H1 (cell line): ENCODE measurements at regions not wholly inside any gene's neighbourhood (a gene's known extent, or its start where the extent isn't known, plus 50 kb on each side); places are given as distances from the start of the nearest gene placed in this dataset.

Source experiments
- CTCF ChIA-PET: fragments of 300-600 bp; sonication (Branson Sonifier 250); formaldehyde crosslinking; loops from one replicate; lab custom pipeline; 2021; ENCODE audit not compliant: partially characterized antibody; lab: Charles Lee
- POLR2A ChIA-PET: fragments of 300-600 bp; sonication (Branson Sonifier 250); formaldehyde crosslinking; loops from one replicate; lab custom pipeline; 2021; ENCODE audit warnings: inconsistent platforms; ENCODE audit not compliant: partially characterized antibody; lab: Charles Lee
- DNase-seq, 2 experiments: peaks; one replicate each; pipeline versions ENCODE4 v3.0.0 to v3.0.0-alpha.2; 2010 to 2022; ENCODE audit warnings: low spot score in 2 of 2, low read depth in 1 of 2, mixed read lengths in 1 of 2
- FAIRE-seq: peaks from 2 replicates; lab custom pipeline; 2011; peaks lifted over from hg19 to GRCh38; lab: Jason Lieb, UNC
- H2AFZ ChIP-seq: 2 replicates; pipeline ENCODE4 v1.8.1; 2012; ENCODE audit warnings: low read length, inconsistent platforms
- H2AK5ac ChIP-seq: 2 replicates; pipeline ENCODE4 v1.6.1; 2013; ENCODE audit warnings: low read depth, low read length
- H2BK120ac ChIP-seq: replicated peaks from 2 replicates; pipeline ENCODE3; 2013; ENCODE audit warnings: low read depth, low read length, inconsistent platforms
- H2BK12ac ChIP-seq: 2 replicates; pipeline ENCODE4 v1.6.1; 2013; ENCODE audit warnings: low read depth, low read length
- H2BK15ac ChIP-seq: 2 replicates; pipeline ENCODE4 v1.6.1; 2013; ENCODE audit warnings: low read length
- H2BK20ac ChIP-seq: 2 replicates; pipeline ENCODE4 v1.6.1; 2013; ENCODE audit warnings: low read length
- H2BK5ac ChIP-seq: 2 replicates; pipeline ENCODE4 v1.6.1; 2013; ENCODE audit warnings: low read depth, low read length
- H3K14ac ChIP-seq: 2 replicates; pipeline ENCODE4 v1.6.1; 2013; ENCODE audit warnings: inconsistent platforms; ENCODE audit not compliant: insufficient read length
- H3K18ac ChIP-seq: 2 replicates; pipeline ENCODE4 v1.6.1; 2013; ENCODE audit warnings: low read length; ENCODE audit errors: extremely low read depth
- H3K23ac ChIP-seq: 2 replicates; pipeline ENCODE4 v1.6.1; 2013; ENCODE audit warnings: inconsistent platforms; ENCODE audit not compliant: insufficient read length
- H3K23me2 ChIP-seq: 2 replicates; pipeline ENCODE4 v1.6.1; 2013; ENCODE audit warnings: low read depth, low read length
- H3K27ac ChIP-seq: 2 replicates; pipeline ENCODE4 v1.6.1; 2011; ENCODE audit warnings: low read depth, low read length, inconsistent platforms
- H3K27me3 ChIP-seq, 4 experiments: replicated peaks in 1 of 4; 1 replicate in 1 of 4; 2 replicates in 3 of 4; pipeline versions ENCODE4 v1.6.1 to v1.8.1; 2011 to 2013; ENCODE audit warnings: low read length in 3 of 4, mild to moderate bottlenecking in 3 of 4, inconsistent platforms in 2 of 4, mixed read lengths in 2 of 4, moderate library complexity in 1 of 4; ENCODE audit not compliant: control insufficient read depth in 3 of 4, insufficient read depth in 3 of 4; ENCODE audit errors: extremely low read depth in 1 of 4
- H3K36me3 ChIP-seq, 4 experiments: 2 replicates each; pipeline versions ENCODE4 v1.6.1 to v1.8.1; 2011 to 2013; ENCODE audit warnings: mild to moderate bottlenecking in 4 of 4, low read length in 3 of 4, moderate library complexity in 2 of 4, control low read depth in 1 of 4, inconsistent platforms in 1 of 4; ENCODE audit not compliant: insufficient read depth in 4 of 4, control insufficient read depth in 2 of 4
- H3K4ac ChIP-seq: replicated peaks from 2 replicates; pipeline ENCODE3; 2013; ENCODE audit warnings: low read length, low read depth, mixed read lengths, inconsistent platforms; ENCODE audit not compliant: insufficient read length
- H3K4me1 ChIP-seq, 4 experiments: replicated peaks in 1 of 4; 1 replicate in 1 of 4; 2 replicates in 3 of 4; pipeline versions ENCODE4 v1.6.1 to v1.8.1; 2011 to 2013; ENCODE audit warnings: low read length in 3 of 4, inconsistent platforms in 2 of 4, mixed read lengths in 1 of 4; ENCODE audit not compliant: insufficient read depth in 4 of 4, control insufficient read depth in 3 of 4
- H3K4me2 ChIP-seq, 2 experiments: 2 replicates each; pipeline versions ENCODE4 v1.6.1 to v1.8.1; 2011 to 2013; ENCODE audit warnings: low read depth in 2 of 2, low read length in 2 of 2, control low read depth in 1 of 2, inconsistent platforms in 1 of 2, mild to moderate bottlenecking in 1 of 2; ENCODE audit not compliant: insufficient read depth in 1 of 2
- H3K4me3 ChIP-seq, 4 experiments: fragments of 200-600, 300-600 bp in 1 of 4; sonication (generic), shearing (Covaris generic), sonication (Bioruptor Twin) in 1 of 4; 2 replicates each; pipeline versions ENCODE4 v1.5.1 to v1.8.1; 2011 to 2016; ENCODE audit warnings: low read length in 4 of 4, low read depth in 3 of 4, control low read depth in 2 of 4, inconsistent platforms in 2 of 4, mild to moderate bottlenecking in 2 of 4, mixed read lengths in 1 of 4, moderate library complexity in 1 of 4; ENCODE audit not compliant: insufficient read depth in 2 of 4; ENCODE audit errors: extremely low read depth in 1 of 4
- H3K56ac ChIP-seq: replicated peaks from 2 replicates; pipeline ENCODE3; 2013; ENCODE audit warnings: low read depth, mild to moderate bottlenecking, mixed read lengths, low read length, inconsistent platforms; ENCODE audit not compliant: insufficient read length
- H3K79me1 ChIP-seq: 2 replicates; pipeline ENCODE4 v1.6.1; 2013; ENCODE audit warnings: low read depth, low read length, control low read depth
- H3K79me2 ChIP-seq, 2 experiments: 2 replicates each; pipeline versions ENCODE4 v1.6.1 to v1.8.1; 2012 to 2013; ENCODE audit warnings: low read length in 2 of 2, mild to moderate bottlenecking in 2 of 2, inconsistent platforms in 1 of 2; ENCODE audit not compliant: insufficient read depth in 2 of 2, control insufficient read depth in 1 of 2
- H3K9ac ChIP-seq, 4 experiments: replicated peaks in 1 of 4; 1 replicate in 1 of 4; 2 replicates in 3 of 4; pipeline versions ENCODE4 v1.6.1 to v1.8.1; 2011 to 2013; ENCODE audit warnings: low read depth in 3 of 4, low read length in 3 of 4, control low read depth in 2 of 4, mild to moderate bottlenecking in 2 of 4, moderate library complexity in 2 of 4, inconsistent platforms in 1 of 4; ENCODE audit errors: extremely low read depth in 1 of 4
- H3K9me3 ChIP-seq, 2 experiments: 2 replicates each; pipeline versions ENCODE4 v1.6.1 to v1.8.1; 2012 to 2013; ENCODE audit warnings: mild to moderate bottlenecking in 2 of 2, moderate library complexity in 2 of 2, control low read depth in 1 of 2, inconsistent platforms in 1 of 2, low read depth in 1 of 2, low read length in 1 of 2, mixed read lengths in 1 of 2; ENCODE audit not compliant: insufficient read depth in 2 of 2
- H4K20me1 ChIP-seq, 2 experiments: replicated peaks in 1 of 2; 2 replicates each; pipeline versions ENCODE3 to v1.8.1; 2011 to 2013; ENCODE audit warnings: inconsistent platforms in 2 of 2, low read length in 2 of 2, mild to moderate bottlenecking in 1 of 2; ENCODE audit not compliant: insufficient read depth in 2 of 2, control insufficient read depth in 1 of 2
- H4K5ac ChIP-seq: 2 replicates; pipeline ENCODE4 v1.6.1; 2013; ENCODE audit warnings: low read length, low read depth, mixed read lengths, inconsistent platforms; ENCODE audit not compliant: insufficient read length
- H4K8ac ChIP-seq: 2 replicates; pipeline ENCODE4 v1.8.0; 2013; ENCODE audit warnings: mild to moderate bottlenecking, moderate library complexity, low read length, inconsistent platforms; ENCODE audit not compliant: insufficient read depth; ENCODE audit errors: extremely low read depth
- H4K91ac ChIP-seq: replicated peaks from 2 replicates; pipeline ENCODE3; 2013; ENCODE audit warnings: low read length, mixed read lengths, inconsistent platforms; ENCODE audit not compliant: insufficient read length
- CBX8 ChIP-seq: fragments of 300-800, 300-1000 bp; sonication (generic); IDR thresholded peaks from 2 replicates; pipeline ENCODE4 v1.7.1; 2016; ENCODE audit warnings: low read depth, low read length, borderline replicate concordance
- CTBP2 ChIP-seq: IDR thresholded peaks from 2 replicates; pipeline ENCODE4 v1.7.0; 2011; ENCODE audit warnings: borderline replicate concordance, mild to moderate bottlenecking, moderate library complexity, mixed read lengths, low read length; ENCODE audit not compliant: insufficient read depth, insufficient read length
- GABPA ChIP-seq: IDR thresholded peaks from 2 replicates; pipeline ENCODE4 v1.6.1; 2011; ENCODE audit warnings: mild to moderate bottlenecking, low read length, moderate library complexity, borderline replicate concordance; ENCODE audit not compliant: insufficient read depth
- HDAC2 ChIP-seq, 2 experiments: fragments of 300-600 bp in 1 of 2; sonication (generic) in 1 of 2; IDR thresholded peaks; 2 replicates each; pipeline ENCODE4 v1.6.1; 2011 to 2012; ENCODE audit warnings: low read depth in 2 of 2, low read length in 2 of 2, mild to moderate bottlenecking in 2 of 2, moderate library complexity in 2 of 2, borderline replicate concordance in 1 of 2, inconsistent platforms in 1 of 2
- JUN ChIP-seq: IDR thresholded peaks from 2 replicates; pipeline ENCODE4 v1.6.1; 2011; ENCODE audit warnings: low read depth, mild to moderate bottlenecking, improper control_type of control experiment, low read length
- JUND ChIP-seq: IDR thresholded peaks from 2 replicates; pipeline ENCODE4 v1.6.1; 2011; ENCODE audit warnings: mild to moderate bottlenecking, improper control_type of control experiment, low read length
- NRF1 ChIP-seq: IDR thresholded peaks from 2 replicates; pipeline ENCODE4 v1.6.1; 2011; ENCODE audit warnings: mild to moderate bottlenecking, low read depth, low read length, improper control_type of control experiment
- RNF2 ChIP-seq: fragments of 200-900, 300-1000 bp; sonication (generic); IDR thresholded peaks from 2 replicates; pipeline ENCODE4 v1.7.1; 2016; ENCODE audit warnings: borderline replicate concordance, low read depth, mild to moderate bottlenecking, antibody characterized with exemption, low read length; ENCODE audit not compliant: poor library complexity, severe bottlenecking; ENCODE audit errors: missing control alignments
- SUZ12 ChIP-seq: fragments of 200-600 bp; sonication (generic); IDR thresholded peaks from 2 replicates; pipeline ENCODE4 v1.6.1; 2012; ENCODE audit warnings: mild to moderate bottlenecking, inconsistent platforms, low read length, moderate library complexity, mixed read lengths
- TEAD4 ChIP-seq: IDR thresholded peaks from 2 replicates; pipeline ENCODE4 v1.6.1; 2012; ENCODE audit warnings: low read depth, low read length, inconsistent platforms, mixed read lengths
- WGBS, 2 experiments: shearing (Covaris generic) in 1 of 2; methylation state at CpG; one replicate each; pipeline versions ENCODE4 v1.1.6 to v1.1.7; 2013 to 2015; ENCODE audit warnings: low lambda C conversion rate in 2 of 2, mixed read lengths in 2 of 2, inconsistent platforms in 1 of 2, low coverage in 1 of 2, missing lambda C conversion rate in 1 of 2; ENCODE audit not compliant: insufficient replicate concordance in 2 of 2, insufficient coverage in 1 of 2, insufficient read length in 1 of 2; ENCODE audit errors: extremely low coverage in 1 of 2, missing lambda C conversion rate in 1 of 2; 5-methylcytosine and 5-hydroxymethylcytosine counted together
- TF ChIP-seq, protein P1 (sequence below): IDR thresholded peaks from 2 replicates; pipeline ENCODE4 v1.6.1; 2011; ENCODE audit warnings: low read depth, mild to moderate bottlenecking, low read length; ENCODE audit not compliant: insufficient read depth
- TF ChIP-seq, protein P2 (sequence below): IDR thresholded peaks from 2 replicates; pipeline ENCODE4 v1.6.1; 2011; ENCODE audit warnings: low read length, improper control_type of control experiment

DNA sequence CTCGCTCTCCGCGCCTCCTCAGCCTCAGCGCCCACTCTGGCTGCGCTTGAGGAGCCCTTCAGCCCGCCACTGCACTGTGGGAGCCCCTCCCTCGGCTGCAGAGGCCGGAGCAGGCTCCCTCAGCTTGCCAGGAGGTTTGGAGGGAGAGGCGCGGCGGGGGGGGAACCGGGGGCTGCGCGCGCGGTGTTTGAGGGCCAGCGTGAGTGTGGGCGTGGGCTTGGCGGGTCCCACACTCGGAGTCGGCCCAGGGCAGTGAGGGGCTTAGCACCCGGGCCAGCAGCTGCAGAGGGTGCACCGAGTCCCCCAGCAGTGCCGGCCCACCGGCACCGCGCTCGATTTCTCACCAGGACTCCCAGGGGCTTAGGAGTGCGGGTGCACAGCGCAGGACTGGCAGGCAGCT, 1220.9 kb downstream of the PCDH9 start:
- Histone ChIP-seq H2BK15ac (no peak overlapping the region), H3K79me2 (no peaks in the 10 kb centered on the region), H4K20me1 (no peaks in the 10 kb centered on the region), H2AFZ (no peak overlapping the region), H4K5ac (no peak overlapping the region), H3K79me1 (no peaks in the 10 kb centered on the region), H3K18ac (no peak overlapping the region), H2BK20ac (no peak overlapping the region), H3K4ac (no peak overlapping the region), H3K4me1 (no peaks in the 10 kb centered on the region), H3K14ac (no peak overlapping the region), H3K56ac (no peak overlapping the region), H3K27ac (no peak overlapping the region), H3K27me3 (no peaks in the 10 kb centered on the region), H3K9ac (no peak overlapping the region), H4K8ac (no peak overlapping the region), H2AK5ac (no peak overlapping the region), H2BK12ac (no peak overlapping the region), H3K9me3 (peaks cover 0 to 5% of the 10 kb centered on the region in 2 experiments; a peak in 1 of 4 replicates), H3K4me2 (no peak overlapping the region), H3K4me3 (no peak overlapping the region), H3K23me2 (no peaks in the 10 kb centered on the region), H4K91ac (no peak overlapping the region), H3K36me3 (no peaks in the 10 kb centered on the region), H3K23ac (no peak overlapping the region), H2BK120ac (no peak overlapping the region), H2BK5ac (no peak overlapping the region)
- TF ChIP-seq TEAD4 (no peak), JUN (no peak), GABPA (no peak), SUZ12 (no peak), JUND (no peak), CTBP2 (no peak), CBX8 (no peak), NRF1 (no peak), HDAC2 (IDR thresholded peaks at IDR 0.05; ENCODE audit: borderline replicate concordance in 1 of 2, low read depth in 2 of 2, low read length in 2 of 2) (no peak), RNF2 (no peak)
- TF ChIP-seq, protein P1, sequence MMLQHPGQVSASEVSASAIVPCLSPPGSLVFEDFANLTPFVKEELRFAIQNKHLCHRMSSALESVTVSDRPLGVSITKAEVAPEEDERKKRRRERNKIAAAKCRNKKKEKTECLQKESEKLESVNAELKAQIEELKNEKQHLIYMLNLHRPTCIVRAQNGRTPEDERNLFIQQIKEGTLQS: no peak
- TF ChIP-seq, protein P2, sequence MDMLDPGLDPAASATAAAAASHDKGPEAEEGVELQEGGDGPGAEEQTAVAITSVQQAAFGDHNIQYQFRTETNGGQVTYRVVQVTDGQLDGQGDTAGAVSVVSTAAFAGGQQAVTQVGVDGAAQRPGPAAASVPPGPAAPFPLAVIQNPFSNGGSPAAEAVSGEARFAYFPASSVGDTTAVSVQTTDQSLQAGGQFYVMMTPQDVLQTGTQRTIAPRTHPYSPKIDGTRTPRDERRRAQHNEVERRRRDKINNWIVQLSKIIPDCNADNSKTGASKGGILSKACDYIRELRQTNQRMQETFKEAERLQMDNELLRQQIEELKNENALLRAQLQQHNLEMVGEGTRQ: no peak
- FAIRE-seq (no peak), DNase-seq (no peak)
- ChIA-PET POLR2A (no interaction called here), CTCF (no interaction called here)
- 96% methylated on average over 12 of the region's 30 CpGs; no CpG with 5 or more reads in 1 of the 2 experiments for WGBS, 2 experiments
